ENCODE measurements at regions not wholly inside any gene's neighbourhood (a gene's known extent, or its start where the extent isn't known, plus 50 kb on each side); places are given as distances from the start of the nearest gene placed in this dataset.
A peak's percentile ranks its signal among the peaks of the same experiment; 100 is the strongest.
"Not testable (repeated sequence)": the region's sequence is repeated elsewhere in the genome, so short reads cannot be mapped to it uniquely, and the experiment has no call there.

- no peak overlapping the region for H3K27ac ChIP-seq
- TF ChIP-seq CTCF (IDR thresholded peaks at IDR 0.05) (no peak), ZFX (IDR thresholded peaks at IDR 0.05; ENCODE audit: borderline replicate concordance) (no peak)
Measured at GRCh38 chr4:111127841-111128240, 505.0 kb upstream of the PITX2 start.

- TF ChIP-seq ZFX (IDR thresholded peaks at IDR 0.05; ENCODE audit: borderline replicate concordance) = no peak
- TF ChIP-seq CTCF (IDR thresholded peaks at IDR 0.05) = no peak
- H3K27ac ChIP-seq = no peak overlapping the region
Measured at GRCh38 chr4:111128327-111128726, 505.4 kb upstream of the PITX2 start.

- TF ChIP-seq ZFX (IDR thresholded peaks at IDR 0.05; ENCODE audit: borderline replicate concordance) (no peak), CTCF (IDR thresholded peaks at IDR 0.05) (no peak)
- no peak overlapping the region for H3K27ac ChIP-seq
Measured at GRCh38 chr4:111136438-111136837, 513.6 kb upstream of the PITX2 start.

GRCh38 chr4:111136967-111137366 is 514.1 kb upstream of the PITX2 start:
- no peak for TF ChIP-seq ZFX (IDR thresholded peaks at IDR 0.05; ENCODE audit: borderline replicate concordance)
- TF ChIP-seq CTCF (IDR thresholded peaks at IDR 0.05) = no peak
- no peak overlapping the region for H3K27ac ChIP-seq

GRCh38 chr4:111143510-111143909 is 520.6 kb upstream of the PITX2 start:
- TF ChIP-seq ZFX (IDR thresholded peaks at IDR 0.05; ENCODE audit: borderline replicate concordance) (no peak), CTCF (IDR thresholded peaks at IDR 0.05) (no peak)

GRCh38 chr4:111154934-111155333 is 532.1 kb upstream of the PITX2 start:
- H3K27ac ChIP-seq = no peak overlapping the region

More at GRCh38 chr4:111143510-111143909, 520.6 kb upstream of the PITX2 start:
- no peak overlapping the region for H3K27ac ChIP-seq

GRCh38 chr4:111164556-111164955 is 541.7 kb upstream of the PITX2 start:
- H3K27ac ChIP-seq = not testable (repeated sequence)
- TF ChIP-seq CTCF (IDR thresholded peaks at IDR 0.05) = peak; percentile 74

More at GRCh38 chr4:111154934-111155333, 532.1 kb upstream of the PITX2 start:
- TF ChIP-seq ZFX (IDR thresholded peaks at IDR 0.05; ENCODE audit: borderline replicate concordance) (no peak), CTCF (IDR thresholded peaks at IDR 0.05) (no peak)
